ENCODE measurements at regions not wholly inside any gene's neighbourhood (a gene's known extent, or its start where the extent isn't known, plus 50 kb on each side); places are given as distances from the start of the nearest gene placed in this dataset.

- TF ChIP-seq CTCF (IDR thresholded peaks at IDR 0.05), result no peak
- no peak for TF ChIP-seq POLR2A (IDR thresholded peaks at IDR 0.05)
- no peak for TF ChIP-seq EP300 (IDR thresholded peaks at IDR 0.05)
Measured at GRCh38 chr5:85304524-85304923, 919.8 kb upstream of the EDIL3 start.
